Fibroblast of villous mesenchyme (primary cell): ENCODE measurements at regions not wholly inside any gene's neighbourhood (a gene's known extent, or its start where the extent isn't known, plus 50 kb on each side); places are given as distances from the start of the nearest gene placed in this dataset.

ENCODE experiments used
- DNase-seq: peaks from one replicate; pipeline ENCODE4 v3.0.0-alpha.2; 2010; ENCODE audit warnings: low read depth
- H3K4me3 ChIP-seq: 2 replicates; pipeline ENCODE4 v1.5.1; 2011; ENCODE audit warnings: low read depth, mild to moderate bottlenecking, low read length
- CTCF ChIP-seq: IDR thresholded peaks from 2 replicates; pipeline ENCODE4 v1.5.1; 2012; ENCODE audit warnings: low read depth, mild to moderate bottlenecking, low read length; ENCODE audit not compliant: insufficient read depth

GRCh38 chr17:15087946-15088345 lies 177.2 kb downstream of the PMP22 start:
- H3K4me3 ChIP-seq, result no peak overlapping the region
- no peak for DNase-seq
- TF ChIP-seq CTCF, result no peak

GRCh38 chr17:15086776-15087295 lies 178.3 kb downstream of the PMP22 start:
- no peak for DNase-seq
- no peak overlapping the region for H3K4me3 ChIP-seq
- no peak for TF ChIP-seq CTCF

GRCh38 chr17:15085890-15086677 lies 179.0 kb downstream of the PMP22 start:
- no peak overlapping the region for H3K4me3 ChIP-seq
- DNase-seq, result no peak
- TF ChIP-seq CTCF, result no peak

- DNase-seq, result no peak
- TF ChIP-seq CTCF, result no peak
- H3K4me3 ChIP-seq, result no peak overlapping the region
These were observed 181.9 kb downstream of the PMP22 start for GRCh38 chr17:15083225-15083624.

GRCh38 chr17:15081008-15081407 lies 184.1 kb downstream of the PMP22 start:
- no peak for TF ChIP-seq CTCF
- H3K4me3 ChIP-seq, result no peak overlapping the region
- no peak for DNase-seq

GRCh38 chr17:15078570-15078969 lies 186.6 kb downstream of the PMP22 start:
- DNase-seq, result no peak
- H3K4me3 ChIP-seq, result no peak overlapping the region
- no peak for TF ChIP-seq CTCF
